SU-DHL-6 (cell line): ENCODE measurements at regions not wholly inside any gene's neighbourhood (a gene's known extent, or its start where the extent isn't known, plus 50 kb on each side); places are given as distances from the start of the nearest gene placed in this dataset.

ENCODE experiments used
- EZH2phosphoT487 ChIP-seq: fragments of 200-600 bp; sonication (generic), shearing (Covaris generic); conservative IDR thresholded peaks from 2 replicates; pipeline ENCODE4 v1.6.1; 2018; ENCODE audit warnings: mild to moderate bottlenecking, antibody characterized with exemption, low read length, moderate library complexity, mixed read lengths
- TF ChIP-seq, protein P1 (sequence below): fragments of 200-600 bp; sonication (generic); IDR thresholded peaks from one replicate; pipeline ENCODE4 v1.5.1; 2017; ENCODE audit warnings: antibody characterized with exemption, mild to moderate bottlenecking, low read length, moderate library complexity; ENCODE audit not compliant: insufficient read depth, poor library complexity, severe bottlenecking

DNA sequence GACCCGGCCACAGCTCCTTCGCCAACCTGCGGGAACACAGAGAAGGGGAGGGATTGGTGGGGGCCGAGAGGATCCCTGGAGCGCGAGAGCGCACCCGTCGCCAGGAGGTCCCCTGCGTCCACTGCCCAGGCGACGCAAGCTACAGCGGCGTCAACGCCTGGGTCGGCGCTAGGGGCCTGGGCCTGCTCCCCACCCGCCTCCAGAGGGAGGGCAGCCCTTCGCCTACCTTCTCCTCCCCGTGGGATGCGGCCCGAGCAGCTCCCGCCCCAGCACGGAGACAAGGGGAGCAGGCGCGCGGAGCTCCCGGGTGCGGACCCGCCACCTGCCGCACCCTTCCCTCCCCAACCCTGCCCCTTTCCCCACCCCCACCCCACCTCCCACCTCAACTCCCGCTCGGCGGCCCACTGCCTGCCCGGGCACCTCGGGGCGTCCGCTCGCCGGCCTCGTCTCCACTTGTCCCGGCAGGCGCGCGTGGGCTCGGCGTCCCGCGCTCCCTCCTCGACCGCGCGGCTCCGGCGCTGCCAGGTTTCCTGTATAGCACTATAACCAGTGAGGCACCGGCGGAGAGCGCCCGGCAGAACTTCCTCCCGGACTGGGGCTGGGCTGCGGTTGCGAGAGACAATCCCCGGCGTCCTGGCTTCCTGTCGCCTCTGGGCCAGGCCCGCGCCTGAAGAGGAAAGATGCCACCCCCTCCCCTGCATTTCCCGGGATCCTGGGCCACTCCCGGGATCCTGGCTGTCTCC, 119.1 kb upstream of the SMURF2 start:
- TF ChIP-seq, protein P1, sequence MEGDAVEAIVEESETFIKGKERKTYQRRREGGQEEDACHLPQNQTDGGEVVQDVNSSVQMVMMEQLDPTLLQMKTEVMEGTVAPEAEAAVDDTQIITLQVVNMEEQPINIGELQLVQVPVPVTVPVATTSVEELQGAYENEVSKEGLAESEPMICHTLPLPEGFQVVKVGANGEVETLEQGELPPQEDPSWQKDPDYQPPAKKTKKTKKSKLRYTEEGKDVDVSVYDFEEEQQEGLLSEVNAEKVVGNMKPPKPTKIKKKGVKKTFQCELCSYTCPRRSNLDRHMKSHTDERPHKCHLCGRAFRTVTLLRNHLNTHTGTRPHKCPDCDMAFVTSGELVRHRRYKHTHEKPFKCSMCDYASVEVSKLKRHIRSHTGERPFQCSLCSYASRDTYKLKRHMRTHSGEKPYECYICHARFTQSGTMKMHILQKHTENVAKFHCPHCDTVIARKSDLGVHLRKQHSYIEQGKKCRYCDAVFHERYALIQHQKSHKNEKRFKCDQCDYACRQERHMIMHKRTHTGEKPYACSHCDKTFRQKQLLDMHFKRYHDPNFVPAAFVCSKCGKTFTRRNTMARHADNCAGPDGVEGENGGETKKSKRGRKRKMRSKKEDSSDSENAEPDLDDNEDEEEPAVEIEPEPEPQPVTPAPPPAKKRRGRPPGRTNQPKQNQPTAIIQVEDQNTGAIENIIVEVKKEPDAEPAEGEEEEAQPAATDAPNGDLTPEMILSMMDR: no peak
- no peak for TF ChIP-seq EZH2phosphoT487
